ENCODE measurements at regions not wholly inside any gene's neighbourhood (a gene's known extent, or its start where the extent isn't known, plus 50 kb on each side); places are given as distances from the start of the nearest gene placed in this dataset.

GRCh38 chr4:186805020-186805820 is 81.6 kb upstream of the FAT1 start (continued):
- TF ChIP-seq SOX13 (IDR thresholded peaks at IDR 0.05) (no peak), SOX13 (CRISPR knock-in tag; conservative IDR thresholded peaks at IDR 0.05 in 1 of 2, IDR thresholded peaks at IDR 0.05 in 1 of 2) (peak in 1 of 2 experiments; percentile 93; a peak in 2 of 4 replicates), HMG20A (CRISPR knock-in tag; IDR thresholded peaks at IDR 0.05; ENCODE audit: borderline replicate concordance) (peak; percentile 55; the same call in 1 of the 2 replicates), SMYD3 (CRISPR knock-in tag; IDR thresholded peaks at IDR 0.05) (peak; percentile 77), HIVEP1 (CRISPR knock-in tag; IDR thresholded peaks at IDR 0.05) (no peak), ZC3H4 (CRISPR knock-in tag; IDR thresholded peaks at IDR 0.05; ENCODE audit: borderline replicate concordance) (no peak), RXRB (CRISPR knock-in tag; IDR thresholded peaks at IDR 0.05; ENCODE audit: borderline replicate concordance) (peak; percentile 49; the same call in 1 of the 2 replicates), CHD4 (IDR thresholded peaks at IDR 0.05; ENCODE audit: borderline replicate concordance, low read length) (peak; percentile 95; the same call in 1 of the 2 replicates), FOXK1 (CRISPR knock-in tag; IDR thresholded peaks at IDR 0.05; ENCODE audit: borderline replicate concordance, low read depth) (peak; percentile 42; the same call in 1 of the 2 replicates), FOSL2 (CRISPR knock-in tag; IDR thresholded peaks at IDR 0.05) (peak; percentile 62), SOX5 (CRISPR knock-in tag; IDR thresholded peaks at IDR 0.05; ENCODE audit: borderline replicate concordance) (peak; percentile 91), KMT2B (CRISPR knock-in tag; IDR thresholded peaks at IDR 0.05) (no peak), CC2D1A (CRISPR knock-in tag; IDR thresholded peaks at IDR 0.05) (no peak), FOXA1 (IDR thresholded peaks at IDR 0.05) (no peak), FOXA1 (CRISPR knock-in tag; IDR thresholded peaks at IDR 0.05) (peak; percentile 57; the same call in 1 of the 2 replicates), ZNF44 (CRISPR knock-in tag; IDR thresholded peaks at IDR 0.05) (no peak), SP140L (CRISPR knock-in tag; IDR thresholded peaks at IDR 0.05; ENCODE audit: borderline replicate concordance) (no peak), ZNF644 (CRISPR knock-in tag; IDR thresholded peaks at IDR 0.05; ENCODE audit: low read depth) (0 out of 2 replicates have a peak, but pooled peaks have one; percentile 38), ZNF329 (CRISPR knock-in tag; IDR thresholded peaks at IDR 0.05; ENCODE audit: low read depth) (no peak), TARDBP (CRISPR knock-in tag; IDR thresholded peaks at IDR 0.05) (peak; percentile 31; the same call in 1 of the 2 replicates), CCAR2 (optimal IDR thresholded peaks at IDR 0.05; ENCODE audit: low read depth, low read length) (no peak), FOXO1 (CRISPR knock-in tag; IDR thresholded peaks at IDR 0.05) (peak; percentile 63; the same call in 1 of the 2 replicates), ZNF75D (CRISPR knock-in tag; IDR thresholded peaks at IDR 0.05; ENCODE audit: borderline replicate concordance) (no peak)
- TF ChIP-seq, protein P1, sequence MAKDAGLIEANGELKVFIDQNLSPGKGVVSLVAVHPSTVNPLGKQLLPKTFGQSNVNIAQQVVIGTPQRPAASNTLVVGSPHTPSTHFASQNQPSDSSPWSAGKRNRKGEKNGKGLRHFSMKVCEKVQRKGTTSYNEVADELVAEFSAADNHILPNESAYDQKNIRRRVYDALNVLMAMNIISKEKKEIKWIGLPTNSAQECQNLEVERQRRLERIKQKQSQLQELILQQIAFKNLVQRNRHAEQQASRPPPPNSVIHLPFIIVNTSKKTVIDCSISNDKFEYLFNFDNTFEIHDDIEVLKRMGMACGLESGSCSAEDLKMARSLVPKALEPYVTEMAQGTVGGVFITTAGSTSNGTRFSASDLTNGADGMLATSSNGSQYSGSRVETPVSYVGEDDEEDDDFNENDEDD (CRISPR knock-in tag; IDR thresholded peaks at IDR 0.05; ENCODE audit: borderline replicate concordance) = no peak
- TF ChIP-seq, protein P2, sequence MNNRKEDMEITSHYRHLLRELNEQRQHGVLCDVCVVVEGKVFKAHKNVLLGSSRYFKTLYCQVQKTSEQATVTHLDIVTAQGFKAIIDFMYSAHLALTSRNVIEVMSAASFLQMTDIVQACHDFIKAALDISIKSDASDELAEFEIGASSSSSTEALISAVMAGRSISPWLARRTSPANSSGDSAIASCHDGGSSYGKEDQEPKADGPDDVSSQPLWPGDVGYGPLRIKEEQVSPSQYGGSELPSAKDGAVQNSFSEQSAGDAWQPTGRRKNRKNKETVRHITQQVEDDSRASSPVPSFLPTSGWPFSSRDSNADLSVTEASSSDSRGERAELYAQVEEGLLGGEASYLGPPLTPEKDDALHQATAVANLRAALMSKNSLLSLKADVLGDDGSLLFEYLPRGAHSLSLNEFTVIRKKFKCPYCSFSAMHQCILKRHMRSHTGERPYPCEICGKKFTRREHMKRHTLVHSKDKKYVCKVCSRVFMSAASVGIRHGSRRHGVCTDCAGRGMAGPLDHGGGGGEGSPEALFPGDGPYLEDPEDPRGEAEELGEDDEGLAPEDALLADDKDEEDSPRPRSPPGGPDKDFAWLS (CRISPR knock-in tag; IDR thresholded peaks at IDR 0.05; ENCODE audit: borderline replicate concordance) = no peak
- TF ChIP-seq, protein P3, sequence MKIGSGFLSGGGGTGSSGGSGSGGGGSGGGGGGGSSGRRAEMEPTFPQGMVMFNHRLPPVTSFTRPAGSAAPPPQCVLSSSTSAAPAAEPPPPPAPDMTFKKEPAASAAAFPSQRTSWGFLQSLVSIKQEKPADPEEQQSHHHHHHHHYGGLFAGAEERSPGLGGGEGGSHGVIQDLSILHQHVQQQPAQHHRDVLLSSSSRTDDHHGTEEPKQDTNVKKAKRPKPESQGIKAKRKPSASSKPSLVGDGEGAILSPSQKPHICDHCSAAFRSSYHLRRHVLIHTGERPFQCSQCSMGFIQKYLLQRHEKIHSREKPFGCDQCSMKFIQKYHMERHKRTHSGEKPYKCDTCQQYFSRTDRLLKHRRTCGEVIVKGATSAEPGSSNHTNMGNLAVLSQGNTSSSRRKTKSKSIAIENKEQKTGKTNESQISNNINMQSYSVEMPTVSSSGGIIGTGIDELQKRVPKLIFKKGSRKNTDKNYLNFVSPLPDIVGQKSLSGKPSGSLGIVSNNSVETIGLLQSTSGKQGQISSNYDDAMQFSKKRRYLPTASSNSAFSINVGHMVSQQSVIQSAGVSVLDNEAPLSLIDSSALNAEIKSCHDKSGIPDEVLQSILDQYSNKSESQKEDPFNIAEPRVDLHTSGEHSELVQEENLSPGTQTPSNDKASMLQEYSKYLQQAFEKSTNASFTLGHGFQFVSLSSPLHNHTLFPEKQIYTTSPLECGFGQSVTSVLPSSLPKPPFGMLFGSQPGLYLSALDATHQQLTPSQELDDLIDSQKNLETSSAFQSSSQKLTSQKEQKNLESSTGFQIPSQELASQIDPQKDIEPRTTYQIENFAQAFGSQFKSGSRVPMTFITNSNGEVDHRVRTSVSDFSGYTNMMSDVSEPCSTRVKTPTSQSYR (CRISPR knock-in tag; IDR thresholded peaks at IDR 0.05; ENCODE audit: borderline replicate concordance) = peak; percentile 23; the same call in 1 of the 2 replicates
